ENCODE measurements at regions not wholly inside any gene's neighbourhood (a gene's known extent, or its start where the extent isn't known, plus 50 kb on each side); places are given as distances from the start of the nearest gene placed in this dataset.

DNA sequence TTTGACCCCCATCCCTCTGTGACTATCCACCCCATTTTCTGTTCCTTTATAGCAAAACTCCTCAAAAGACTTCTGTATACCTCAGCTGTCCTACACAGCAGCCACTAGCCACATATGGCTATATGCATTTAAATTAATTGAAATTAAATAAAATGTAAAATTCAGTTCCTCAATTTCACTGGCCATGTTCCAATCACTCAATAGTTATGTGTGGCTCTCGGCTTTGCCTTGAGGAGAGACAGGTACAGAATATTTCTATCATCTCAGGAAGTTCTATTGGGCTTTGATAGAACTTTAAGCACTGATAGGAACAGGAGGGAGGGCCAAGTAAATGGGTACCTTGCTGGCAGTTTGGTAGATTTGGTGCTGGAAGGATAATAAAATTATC is 280.3 kb upstream of the AMIGO2 start:
- TF ChIP-seq ZNF331 (CRISPR knock-in tag; IDR thresholded peaks at IDR 0.05) (no peak), SIN3A (IDR thresholded peaks at IDR 0.05; ENCODE audit: borderline replicate concordance, low read depth, low read length) (no peak)

Measured in HepG2 (cell line).